Left kidney (tissue), 1 donor: ENCODE measurements at regions not wholly inside any gene's neighbourhood (a gene's known extent, or its start where the extent isn't known, plus 50 kb on each side); places are given as distances from the start of the nearest gene placed in this dataset.

Experiments
- DNase-seq: peaks from one replicate; pipeline ENCODE4 v3.0.0-alpha.2; 2013

DNA sequence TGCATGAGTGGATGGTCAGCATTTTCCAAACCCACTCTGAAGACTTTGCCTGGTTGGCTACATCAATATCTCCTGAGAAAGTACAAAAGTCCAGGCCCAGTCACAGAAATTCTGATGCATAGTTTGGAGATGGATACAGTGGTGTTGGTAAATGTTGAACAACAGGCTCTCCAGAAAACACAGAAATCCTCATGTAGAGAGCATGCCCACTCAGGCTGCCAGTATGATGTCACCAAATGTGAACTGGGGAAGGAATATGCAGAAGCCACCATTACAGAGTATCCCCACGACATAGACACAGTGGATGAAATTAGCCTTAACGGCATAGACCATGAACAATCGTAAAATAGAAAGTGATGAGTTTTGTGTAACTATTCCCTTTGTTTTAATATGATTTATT, 97.1 kb upstream of the NXT1 start:
- no peak for DNase-seq

DNA sequence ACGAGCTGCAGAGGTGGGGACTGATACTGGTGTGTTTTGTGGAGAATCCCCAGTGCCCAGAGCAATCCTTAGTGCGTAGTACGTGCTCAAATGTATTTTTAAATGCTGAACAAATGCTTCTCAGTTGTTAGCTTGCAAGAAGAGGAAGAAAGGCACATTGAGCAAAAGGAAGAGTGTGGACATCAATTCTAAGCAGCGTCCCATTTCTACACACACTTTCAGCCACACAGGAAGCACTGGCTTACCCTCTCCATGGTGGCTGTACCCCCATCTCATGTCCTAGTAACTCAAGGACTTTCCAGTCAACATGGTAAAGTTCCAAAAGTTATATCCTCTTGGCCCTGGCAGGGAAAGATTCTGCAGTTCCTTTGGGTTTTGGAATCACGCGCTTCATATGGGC, 98.8 kb upstream of the NXT1 start:
- DNase-seq: no peak

DNA sequence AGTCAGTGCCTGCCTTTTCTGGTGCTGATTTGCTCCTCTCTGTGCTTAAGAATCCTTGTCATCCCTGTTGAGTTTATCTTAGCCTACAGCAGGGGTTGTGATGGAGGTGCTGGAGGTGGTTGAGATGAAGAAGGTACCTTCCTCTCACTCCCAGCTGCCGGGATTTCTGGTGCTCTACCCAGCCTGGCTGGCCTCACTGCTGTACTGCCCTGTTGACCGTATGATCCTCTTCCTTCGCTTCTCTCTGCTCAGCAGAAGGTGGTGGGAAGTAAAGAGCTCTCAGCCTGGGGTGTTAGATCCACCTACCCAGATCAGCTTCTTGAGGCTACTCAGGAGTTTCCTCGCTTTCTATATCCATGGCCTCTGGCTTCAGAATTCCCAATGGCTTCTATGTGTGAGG, 101.0 kb upstream of the NXT1 start:
- no peak for DNase-seq

DNA sequence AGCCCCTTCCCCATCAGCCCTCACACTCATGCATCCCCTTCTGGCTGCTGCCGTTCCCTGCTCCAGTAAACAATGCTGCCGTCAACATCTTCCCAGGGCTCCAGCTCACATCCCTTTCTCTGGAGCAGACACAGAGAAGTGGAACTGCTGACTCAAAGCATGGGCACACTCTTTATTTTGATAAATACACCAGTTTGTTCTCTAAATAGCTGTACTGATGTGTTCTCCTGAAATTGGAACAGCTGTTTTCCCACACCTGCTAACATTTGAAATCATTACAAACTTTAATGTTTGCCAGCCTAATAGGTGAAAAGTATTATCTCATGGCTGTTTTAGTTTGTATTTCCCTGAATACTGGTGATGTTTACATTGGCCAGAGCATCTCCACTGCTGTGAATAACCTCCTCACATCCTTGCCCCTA, 102.1 kb upstream of the NXT1 start:
- DNase-seq: no peak

DNA sequence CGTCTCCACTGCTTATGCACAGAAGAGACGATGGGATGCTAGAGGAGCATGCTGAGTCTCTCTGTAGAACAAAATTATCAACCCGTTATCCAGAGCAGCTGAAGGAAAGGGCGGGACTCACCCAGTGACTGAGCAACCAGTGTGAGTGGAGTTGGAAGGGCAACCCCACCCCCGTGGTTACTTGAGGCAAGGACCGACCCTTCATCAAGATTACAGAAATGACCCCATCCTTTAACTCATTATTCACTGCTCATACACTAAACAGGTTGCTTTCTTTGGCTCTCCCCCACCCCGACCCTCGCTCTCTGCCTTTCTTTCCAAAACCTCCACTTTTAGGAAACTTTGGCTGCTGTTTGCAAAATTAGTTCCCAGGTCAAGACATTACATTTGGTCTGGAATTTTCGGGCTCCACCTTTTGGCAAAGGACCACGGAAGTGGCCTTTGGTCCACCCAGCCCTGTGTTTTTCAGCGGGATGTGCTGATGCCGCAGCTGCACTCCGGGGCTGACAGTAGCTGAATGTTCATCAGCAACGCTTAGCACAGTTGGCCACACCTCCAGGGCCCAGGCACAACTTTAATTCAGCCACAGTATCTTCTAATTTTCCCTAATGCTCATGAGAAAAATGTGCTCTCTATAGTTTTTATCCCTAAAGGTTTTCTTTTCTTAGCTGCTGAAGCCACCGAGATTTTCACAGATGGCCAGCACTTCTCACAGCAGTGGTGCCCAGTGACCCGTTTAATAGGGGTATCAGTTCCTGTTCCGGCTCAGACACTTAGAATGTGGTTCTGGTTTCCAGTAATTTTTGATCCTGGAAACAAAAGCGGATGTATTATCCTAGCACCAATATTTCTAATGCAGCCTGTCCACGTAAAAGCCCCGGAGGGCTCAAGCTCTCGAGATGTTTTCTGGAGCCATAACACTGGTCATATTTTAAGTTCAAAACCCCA, 103.6 kb upstream of the NXT1 start:
- DNase-seq: no peak

DNA sequence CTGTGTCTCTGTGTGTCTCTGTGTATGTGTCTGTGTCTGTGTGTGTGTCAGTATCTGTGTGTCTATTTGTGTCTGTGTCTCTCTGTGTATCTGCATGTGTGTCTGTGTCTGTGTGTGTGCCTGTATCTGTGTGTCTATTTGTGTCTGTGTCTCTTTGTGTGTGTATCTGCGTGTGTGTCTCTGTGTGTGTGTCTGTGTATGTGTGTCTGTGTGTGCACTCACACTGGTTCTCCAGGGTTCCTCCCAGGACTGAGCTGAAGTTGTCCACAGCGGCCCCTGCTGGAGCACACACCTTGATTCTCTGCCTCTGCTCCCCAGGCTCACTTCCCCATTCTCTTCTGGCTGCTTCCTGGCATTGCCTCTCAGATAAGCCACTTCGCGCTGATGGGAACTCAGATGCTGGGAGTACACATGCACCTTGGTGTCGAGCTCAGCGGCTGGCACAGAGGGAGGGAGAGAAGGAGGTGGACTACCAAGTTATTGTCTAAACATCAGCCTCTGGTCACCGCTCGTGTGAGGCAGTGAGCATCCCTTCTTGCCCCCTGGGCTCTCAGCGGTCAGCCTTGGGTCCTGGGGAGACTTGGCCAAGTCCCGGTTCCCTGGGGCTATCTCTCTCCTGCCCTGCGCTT, 104.9 kb upstream of the NXT1 start:
- no peak for DNase-seq

DNA sequence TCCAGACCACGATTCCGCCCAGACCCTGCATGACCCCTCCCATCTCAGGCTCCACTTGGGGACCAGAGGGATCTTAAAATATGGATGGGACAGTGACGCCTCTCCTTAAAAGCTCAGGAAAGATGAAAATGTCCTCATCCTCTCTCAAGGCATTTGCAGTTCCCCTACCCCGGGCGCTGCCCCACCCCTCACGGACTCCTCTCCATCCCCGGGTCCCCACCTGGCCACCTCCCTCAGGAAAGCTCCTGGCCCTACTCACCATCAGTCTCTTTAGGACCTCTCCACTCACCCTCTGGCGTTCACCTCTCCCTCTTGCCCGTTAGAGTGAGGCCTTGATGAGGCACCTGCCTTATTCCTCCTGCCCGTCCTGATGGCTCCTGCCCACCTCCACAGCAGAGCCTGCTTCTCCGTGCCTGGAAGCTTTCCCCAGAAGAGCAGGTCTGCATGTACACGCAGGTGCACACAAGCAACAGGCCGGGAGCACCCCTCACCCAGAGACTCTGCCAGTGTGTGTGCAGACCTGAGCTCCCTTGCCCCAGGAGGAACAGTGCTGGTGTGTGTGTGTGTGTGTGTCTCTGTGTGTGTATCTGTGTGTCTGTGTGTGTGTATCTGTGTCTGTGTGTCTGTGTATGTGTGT, 105.6 kb upstream of the NXT1 start:
- no peak for DNase-seq

DNA sequence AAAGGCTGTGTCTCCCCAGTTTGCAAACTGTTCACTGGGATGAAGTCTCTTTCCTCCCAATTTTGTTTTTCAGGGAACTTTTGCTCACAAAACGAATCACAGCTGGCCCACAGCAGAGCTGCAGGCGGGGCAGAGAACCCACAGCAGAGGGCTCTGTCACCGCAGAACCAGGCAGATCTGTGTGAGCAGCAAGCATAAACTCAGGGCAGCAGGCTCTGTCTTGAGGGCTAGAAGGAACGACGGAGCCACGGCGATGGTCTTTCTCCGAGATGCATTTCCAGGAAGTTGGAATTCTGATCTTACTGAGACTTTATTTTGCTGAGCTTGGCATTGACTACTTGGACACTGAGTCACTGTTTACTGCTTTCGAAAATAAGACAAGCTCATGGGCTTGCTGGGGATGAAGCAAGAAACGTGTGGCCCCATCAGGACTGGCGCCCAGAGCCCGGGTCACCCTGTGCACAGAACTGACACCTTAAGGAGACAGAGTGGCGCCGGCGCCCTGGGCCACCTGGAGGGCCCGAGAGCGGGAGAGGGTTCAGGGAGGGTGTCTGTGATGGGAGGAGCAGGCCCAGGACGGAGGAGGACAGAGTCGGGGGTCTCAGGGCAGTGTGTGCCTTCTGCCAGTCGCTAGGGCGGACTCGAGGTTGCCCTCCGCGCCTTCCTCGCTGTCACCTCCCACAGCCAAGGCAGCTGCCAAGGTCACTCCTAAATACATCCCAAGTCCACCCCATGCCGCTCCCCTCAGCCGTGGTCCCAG, 106.3 kb upstream of the NXT1 start:
- DNase-seq: no peak

DNA sequence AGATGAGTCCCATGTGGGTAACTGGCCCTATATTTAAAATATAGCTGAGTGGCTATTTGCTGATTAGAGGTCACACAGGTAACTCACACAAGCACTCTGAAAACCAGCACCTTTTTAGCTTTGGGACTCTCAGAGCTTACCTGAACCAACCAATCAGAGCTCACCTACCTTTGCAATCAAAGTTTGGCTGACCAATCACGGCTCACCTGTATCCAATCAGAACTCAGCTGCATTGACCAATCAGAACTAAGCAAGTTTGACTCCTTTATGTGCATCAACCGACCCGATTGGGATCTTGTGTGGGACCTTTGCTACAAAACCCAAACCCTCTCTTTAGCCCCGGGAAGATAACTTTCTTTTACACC, 106.8 kb upstream of the NXT1 start:
- no peak for DNase-seq

DNA sequence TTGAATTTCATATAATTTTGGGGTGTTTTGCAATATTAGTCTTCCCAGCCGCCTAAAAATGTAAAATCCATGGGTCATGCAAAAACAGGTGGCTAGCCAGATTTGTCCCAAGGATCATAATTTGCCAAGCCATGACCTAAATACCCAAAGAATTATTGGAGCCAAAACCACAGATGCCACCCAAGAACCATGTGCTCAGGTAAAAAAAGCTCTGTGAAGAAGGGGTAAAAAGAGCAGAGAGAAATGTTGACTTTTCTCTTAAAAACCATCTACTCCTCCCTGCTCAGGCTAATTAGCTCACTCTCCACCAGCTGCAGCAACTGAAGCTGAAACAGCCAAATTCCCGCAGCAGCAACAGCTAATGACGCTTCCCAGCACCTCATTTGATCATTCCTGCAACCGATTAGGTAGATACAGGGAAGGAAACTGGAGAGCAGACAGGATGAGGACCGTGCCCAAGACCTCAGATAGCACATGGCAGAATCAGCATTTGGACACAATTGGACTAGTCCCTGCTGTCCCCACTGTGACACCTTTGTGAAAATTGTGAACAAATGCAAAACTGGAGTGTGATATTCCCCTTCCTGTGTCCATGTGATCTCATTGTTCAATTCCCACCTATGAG, 107.9 kb upstream of the NXT1 start:
- no peak for DNase-seq

DNA sequence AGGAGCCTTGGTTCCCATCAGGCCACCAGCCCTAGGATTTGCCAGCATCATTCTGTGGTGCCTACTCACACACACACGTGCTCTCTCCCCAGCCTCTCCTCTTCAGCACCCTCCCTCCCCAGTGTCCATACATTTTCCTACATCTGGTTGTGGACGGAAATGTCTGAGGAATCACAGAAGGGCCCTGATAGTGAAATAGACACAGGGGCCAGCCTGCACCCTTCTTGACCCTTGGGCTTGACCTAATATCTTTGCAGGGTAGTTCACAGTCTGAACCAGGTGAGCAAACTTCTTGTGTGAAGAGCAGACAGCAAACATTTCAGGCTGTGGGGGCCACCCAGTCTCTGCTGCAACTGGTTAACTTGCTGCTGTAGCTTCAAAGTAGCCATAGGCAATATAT, 108.5 kb upstream of the NXT1 start:
- DNase-seq: no peak

DNA sequence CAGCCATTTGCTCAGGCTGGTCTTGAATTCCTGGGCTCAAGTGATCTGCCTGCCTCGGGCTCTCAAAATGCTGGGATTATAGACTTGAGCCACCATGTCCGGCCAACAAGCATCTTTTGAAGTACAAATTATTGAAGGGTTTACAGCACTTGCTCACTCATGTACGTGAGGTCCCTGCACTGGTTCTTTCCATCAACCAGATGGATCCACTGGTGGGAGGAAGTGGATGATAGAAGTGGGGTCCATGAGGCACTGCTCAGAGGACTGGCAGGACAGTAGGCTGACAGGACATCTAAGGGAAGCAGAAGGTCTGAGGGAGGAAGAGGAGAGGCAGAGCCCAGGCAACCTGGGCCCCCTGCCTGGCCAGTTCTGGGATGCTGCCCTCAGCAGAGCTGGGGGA, 109.2 kb upstream of the NXT1 start:
- no peak for DNase-seq

DNA sequence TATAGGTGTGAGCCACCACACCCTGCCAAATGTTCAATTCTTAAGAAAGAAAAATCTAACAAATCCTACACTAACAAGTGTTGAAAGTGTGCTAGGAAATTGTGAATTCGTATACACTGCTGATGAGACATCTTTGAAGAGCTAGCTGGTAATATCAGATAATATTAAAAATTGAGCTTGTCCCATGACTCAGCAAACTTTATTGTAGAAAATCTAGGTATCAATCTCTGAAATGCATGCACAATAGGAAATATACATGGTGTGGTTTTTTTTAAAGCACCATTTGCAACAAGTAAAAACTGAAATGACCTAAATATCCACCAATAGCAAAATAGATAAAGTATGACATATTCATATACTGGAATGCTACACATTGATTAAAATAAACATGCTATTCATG, 110.1 kb upstream of the NXT1 start:
- DNase-seq: no peak

DNA sequence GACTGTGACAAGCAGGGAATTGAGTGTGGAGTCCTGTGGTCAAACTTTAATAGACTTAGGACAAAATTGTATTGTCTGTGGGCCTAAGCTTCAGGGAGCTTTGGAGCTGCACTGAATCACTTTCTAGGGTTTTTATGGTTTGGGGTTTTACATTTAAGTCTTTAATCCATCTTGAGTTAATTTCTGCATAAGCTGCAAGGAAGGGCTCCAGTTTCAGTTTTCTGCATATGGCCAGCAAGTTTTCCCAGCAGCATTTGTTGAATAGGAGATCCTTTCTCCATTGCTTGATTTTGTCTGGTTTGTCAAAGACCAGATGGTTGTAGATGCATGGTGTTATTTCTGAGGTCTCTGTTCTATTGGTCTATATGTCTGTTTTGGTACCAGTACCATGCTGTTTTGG, 113.4 kb upstream of the NXT1 start:
- DNase-seq: no peak

DNA sequence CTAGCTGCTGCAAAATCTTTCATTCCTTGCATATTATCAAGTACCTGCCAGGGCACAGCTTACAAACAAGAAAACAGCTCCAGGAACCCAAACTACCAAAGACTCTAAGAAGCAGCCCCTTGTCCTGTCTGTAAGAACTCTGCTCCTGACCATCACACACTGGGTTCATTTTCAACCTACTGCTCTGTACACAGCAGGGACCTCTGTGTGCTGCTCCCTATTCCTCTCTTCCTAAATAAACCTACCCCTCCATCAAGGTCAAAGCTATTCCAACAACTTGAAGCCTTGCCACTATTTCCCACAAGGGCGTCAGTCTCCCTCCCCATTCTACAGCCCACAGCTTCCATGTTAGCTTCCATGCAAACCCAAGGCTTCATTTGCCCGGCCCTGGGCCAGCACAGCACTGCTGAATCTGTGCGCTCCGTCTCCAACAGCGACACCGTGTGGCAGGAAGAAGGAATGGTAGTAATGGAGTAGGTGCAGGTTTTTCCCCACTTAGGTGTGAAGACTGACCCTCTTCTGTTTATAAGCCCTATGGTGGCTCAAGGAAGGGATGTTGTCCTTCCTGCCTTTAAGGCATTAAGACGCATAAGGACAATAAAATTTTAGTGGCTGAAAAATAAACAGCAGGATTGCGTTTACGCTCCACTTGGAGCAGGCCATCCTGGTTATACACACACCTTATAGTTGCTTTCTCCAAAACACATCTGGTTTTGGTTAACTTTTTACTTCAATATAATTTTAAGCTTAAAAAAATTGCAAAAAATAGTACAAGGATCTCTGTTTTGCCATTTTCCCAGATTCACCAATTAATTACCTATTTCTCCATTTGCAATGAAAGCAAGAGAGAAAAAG, 115.2 kb upstream of the NXT1 start:
- peak; percentile 31 for DNase-seq

DNA sequence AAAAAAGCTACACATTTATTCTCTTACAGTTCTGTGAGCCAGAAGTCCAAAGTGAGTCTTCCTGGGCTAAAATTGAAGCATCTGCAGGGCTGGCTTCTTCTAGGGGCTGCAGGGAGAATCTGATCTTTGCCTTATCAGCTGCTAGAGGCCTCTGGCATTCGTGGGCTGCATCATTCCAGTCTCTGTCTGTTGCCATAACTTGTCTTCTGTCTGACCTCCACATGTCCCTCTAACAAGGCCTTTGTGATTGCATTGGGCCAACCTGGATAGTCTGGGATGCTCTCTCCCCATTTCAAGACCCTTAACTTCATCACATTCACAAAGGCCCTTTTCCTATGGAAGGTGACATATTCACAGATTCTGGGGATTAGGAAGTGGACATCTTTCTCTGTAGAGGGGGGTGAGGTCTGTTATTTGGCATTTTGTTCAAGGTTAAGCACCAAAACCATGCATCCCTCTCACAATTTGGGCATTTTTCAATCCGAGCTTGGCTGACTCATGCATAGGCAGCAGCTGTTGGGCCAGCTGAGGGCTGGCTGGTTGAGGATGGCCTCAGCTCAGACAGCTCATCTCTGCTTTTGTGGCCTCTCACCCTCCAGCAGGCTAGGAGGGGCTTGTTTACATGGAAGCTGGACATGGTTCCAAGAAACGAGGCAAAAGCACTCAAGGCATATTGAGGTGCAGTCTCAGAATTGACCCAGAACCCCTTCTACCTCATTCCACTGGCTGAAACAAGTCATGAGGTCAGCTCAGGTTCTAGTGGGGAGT, 116.1 kb upstream of the NXT1 start:
- no peak for DNase-seq

DNA sequence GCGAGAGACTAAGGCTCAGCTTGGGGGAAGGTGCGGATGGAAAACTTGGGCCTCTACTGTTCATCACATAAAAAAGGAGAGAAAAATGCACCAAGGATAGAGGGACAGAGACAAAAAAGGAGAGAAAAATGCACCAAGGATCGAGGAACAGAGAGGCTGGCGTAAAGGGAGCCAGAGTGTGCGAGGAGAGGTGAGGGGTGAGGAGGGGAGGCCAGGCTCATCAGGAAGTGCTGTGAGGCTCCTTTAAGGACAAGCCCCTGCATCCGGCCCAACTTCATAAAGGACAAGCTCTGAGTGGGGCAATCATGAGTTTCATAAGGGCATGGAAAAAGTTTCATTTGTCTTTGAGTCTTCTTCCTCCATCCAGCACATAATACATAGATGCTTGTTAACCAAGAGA, 117.2 kb upstream of the NXT1 start:
- DNase-seq: no peak

DNA sequence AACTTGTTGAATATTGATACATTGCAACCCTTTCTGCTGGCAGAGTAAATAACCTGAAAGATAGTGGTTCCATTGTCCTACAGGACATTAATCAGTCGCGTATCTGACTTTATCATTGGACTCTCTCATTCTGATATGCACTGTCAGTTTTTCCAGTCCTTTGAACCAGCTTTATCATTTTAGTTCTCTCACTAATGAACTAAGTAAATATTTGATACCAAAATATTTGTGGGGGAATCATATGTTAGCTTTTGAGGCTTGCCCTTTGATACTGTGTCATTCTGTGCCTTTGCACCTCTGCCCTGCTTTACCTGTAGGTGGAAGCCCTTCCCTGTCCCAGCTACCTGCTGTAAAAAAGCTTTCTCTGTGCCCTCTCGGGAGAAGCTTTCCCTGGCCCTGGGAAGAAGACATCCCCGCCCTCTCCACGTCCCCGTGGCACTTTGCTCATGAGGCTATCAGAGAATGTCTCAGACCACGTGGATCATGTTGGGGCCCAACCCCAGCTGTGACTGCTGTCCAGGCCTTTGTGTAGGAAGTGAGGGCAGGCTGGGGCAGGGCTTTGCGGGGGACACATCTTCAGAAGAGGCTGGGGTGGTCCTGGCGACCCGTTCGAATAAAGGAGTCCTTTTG, 117.8 kb upstream of the NXT1 start:
- DNase-seq: no peak

DNA sequence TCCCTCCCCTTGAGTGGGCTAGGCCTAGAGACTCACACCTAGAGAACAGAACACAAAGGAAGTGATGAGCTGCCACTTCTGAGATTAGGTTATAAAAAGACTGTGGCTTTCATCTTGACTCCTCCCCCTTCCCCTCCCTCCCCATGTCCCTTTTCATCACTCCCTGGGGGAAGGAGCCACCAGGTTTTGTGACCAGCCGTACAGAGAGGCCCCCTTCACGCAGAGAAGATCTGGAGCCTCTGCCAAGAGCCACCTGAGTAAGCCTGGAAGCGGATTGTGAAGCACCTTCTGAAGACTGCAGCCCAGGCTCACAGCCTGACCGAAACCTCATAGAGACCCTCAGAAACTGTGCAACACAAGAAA, 118.4 kb upstream of the NXT1 start:
- DNase-seq: no peak
